ENCODE measurements at regions not wholly inside any gene's neighbourhood (a gene's known extent, or its start where the extent isn't known, plus 50 kb on each side); places are given as distances from the start of the nearest gene placed in this dataset.

DNA sequence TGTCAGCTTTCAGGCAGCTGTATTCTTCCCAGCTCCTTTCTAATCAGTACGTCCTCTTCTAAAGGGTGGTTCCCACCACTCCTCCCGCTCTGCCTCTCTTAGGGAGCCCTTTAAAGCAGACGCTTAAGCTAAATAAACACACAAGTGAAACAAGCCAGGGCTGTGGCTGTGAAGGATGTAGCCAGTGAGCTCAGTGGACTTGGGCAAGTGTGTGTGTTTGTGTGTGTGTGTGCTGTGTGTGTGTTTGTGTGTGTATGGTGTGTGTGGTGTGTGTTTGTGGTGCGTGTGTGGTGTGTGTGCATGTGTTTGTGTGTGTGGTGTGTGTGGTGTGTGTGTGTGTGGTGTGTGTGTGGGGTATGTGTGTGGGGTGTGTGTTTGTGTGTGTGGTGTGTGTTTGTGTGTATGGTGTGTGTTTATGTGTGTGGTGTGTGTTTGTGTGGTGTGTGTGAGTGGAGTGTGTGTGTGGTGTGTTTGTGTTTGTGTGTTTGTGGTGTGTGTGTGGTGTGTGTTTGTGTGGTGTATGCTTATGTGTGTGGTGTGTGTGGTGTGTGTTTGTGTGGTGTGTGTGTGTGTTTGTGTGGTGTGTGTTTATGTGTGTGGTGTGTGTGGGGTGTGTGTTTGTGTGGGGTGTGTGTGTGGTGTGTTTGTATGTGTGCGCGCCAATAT is 283.3 kb downstream of the PTTG2 start (continued):
- no peak for TF ChIP-seq HNRNPLL (IDR thresholded peaks at IDR 0.05; ENCODE audit: low read depth, low read length, poor library complexity, severe bottlenecking)
- no peak for TF ChIP-seq ZNF3 (CRISPR knock-in tag; IDR thresholded peaks at IDR 0.05)
- TF ChIP-seq, protein P1, sequence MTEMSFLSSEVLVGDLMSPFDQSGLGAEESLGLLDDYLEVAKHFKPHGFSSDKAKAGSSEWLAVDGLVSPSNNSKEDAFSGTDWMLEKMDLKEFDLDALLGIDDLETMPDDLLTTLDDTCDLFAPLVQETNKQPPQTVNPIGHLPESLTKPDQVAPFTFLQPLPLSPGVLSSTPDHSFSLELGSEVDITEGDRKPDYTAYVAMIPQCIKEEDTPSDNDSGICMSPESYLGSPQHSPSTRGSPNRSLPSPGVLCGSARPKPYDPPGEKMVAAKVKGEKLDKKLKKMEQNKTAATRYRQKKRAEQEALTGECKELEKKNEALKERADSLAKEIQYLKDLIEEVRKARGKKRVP (CRISPR knock-in tag; IDR thresholded peaks at IDR 0.05), result no peak
- no peak for TF ChIP-seq NR0B1 (IDR thresholded peaks at IDR 0.05; ENCODE audit: partially characterized antibody)
- TF ChIP-seq, protein P2, sequence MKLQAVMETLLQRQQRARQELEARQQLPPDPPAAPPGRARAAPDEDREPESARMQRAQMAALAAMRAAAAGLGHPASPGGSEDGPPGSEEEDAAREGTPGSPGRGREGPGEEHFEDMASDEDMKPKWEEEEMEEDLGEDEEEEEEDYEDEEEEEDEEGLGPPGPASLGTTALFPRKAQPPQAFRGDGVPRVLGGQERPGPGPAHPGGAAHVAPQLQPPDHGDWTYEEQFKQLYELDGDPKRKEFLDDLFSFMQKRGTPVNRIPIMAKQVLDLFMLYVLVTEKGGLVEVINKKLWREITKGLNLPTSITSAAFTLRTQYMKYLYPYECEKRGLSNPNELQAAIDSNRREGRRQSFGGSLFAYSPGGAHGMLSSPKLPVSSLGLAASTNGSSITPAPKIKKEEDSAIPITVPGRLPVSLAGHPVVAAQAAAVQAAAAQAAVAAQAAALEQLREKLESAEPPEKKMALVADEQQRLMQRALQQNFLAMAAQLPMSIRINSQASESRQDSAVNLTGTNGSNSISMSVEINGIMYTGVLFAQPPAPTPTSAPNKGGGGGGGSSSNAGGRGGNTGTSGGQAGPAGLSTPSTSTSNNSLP (IDR thresholded peaks at IDR 0.05; ENCODE audit: borderline replicate concordance, low read depth, low read length), result no peak
- TF ChIP-seq ZZZ3 (IDR thresholded peaks at IDR 0.05), result no peak
- peak; percentile 27 to 80; a peak in 2 of 4 replicates for TF ChIP-seq CSDE1 (IDR thresholded peaks at IDR 0.05)
- no peak for TF ChIP-seq GATAD2B (IDR thresholded peaks at IDR 0.05; ENCODE audit: borderline replicate concordance)
- TF ChIP-seq, protein P3, sequence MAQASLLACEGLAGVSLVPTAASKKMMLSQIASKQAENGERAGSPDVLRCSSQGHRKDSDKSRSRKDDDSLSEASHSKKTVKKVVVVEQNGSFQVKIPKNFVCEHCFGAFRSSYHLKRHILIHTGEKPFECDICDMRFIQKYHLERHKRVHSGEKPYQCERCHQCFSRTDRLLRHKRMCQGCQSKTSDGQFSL (CRISPR knock-in tag; IDR thresholded peaks at IDR 0.05), result peak; percentile 51; the same call in 1 of the 2 replicates
- TF ChIP-seq, protein P3 (tag; IDR thresholded peaks at IDR 0.05), result no peak
- no peak for TF ChIP-seq ZNF398 (CRISPR knock-in tag; IDR thresholded peaks at IDR 0.05)
- TF ChIP-seq PTTG1 (tag; IDR thresholded peaks at IDR 0.05; ENCODE audit: low read depth), result no peak
- peak; percentile 55; the same call in 1 of the 2 replicates for TF ChIP-seq MYBL2 (IDR thresholded peaks at IDR 0.05; ENCODE audit: low read depth)
- TF ChIP-seq MYBL2 (CRISPR knock-in tag; IDR thresholded peaks at IDR 0.05; ENCODE audit: borderline replicate concordance), result no peak
- no peak for TF ChIP-seq NR3C1 (CRISPR knock-in tag; IDR thresholded peaks at IDR 0.05)
- TF ChIP-seq BRD4 (IDR thresholded peaks at IDR 0.05), result no peak; the same call in 1 of the 2 replicates
- no peak for TF ChIP-seq ZNF133 (CRISPR knock-in tag; IDR thresholded peaks at IDR 0.05)
- TF ChIP-seq EP400 (IDR thresholded peaks at IDR 0.05), result peak; percentile 40; the same call in 1 of the 2 replicates

Measured in K562 (cell line).